GM12865 (cell line): ENCODE measurements at regions not wholly inside any gene's neighbourhood (a gene's known extent, or its start where the extent isn't known, plus 50 kb on each side); places are given as distances from the start of the nearest gene placed in this dataset.
A peak's percentile ranks its signal among the peaks of the same experiment; 100 is the strongest.

Experiments used
- DNase-seq: peaks from one replicate; pipeline ENCODE4 v3.0.0; 2010; ENCODE audit warnings: low read depth
- H3K4me3 ChIP-seq: 2 replicates; pipeline ENCODE4 v1.5.1; 2011; ENCODE audit warnings: mild to moderate bottlenecking, low read depth, low read length, control low read depth
- TF ChIP-seq, protein P1 (sequence below): IDR thresholded peaks from 2 replicates; pipeline ENCODE4 v1.5.1; 2011; ENCODE audit warnings: low read length, control low read depth, low read depth, inconsistent platforms; ENCODE audit not compliant: insufficient read depth; ENCODE audit errors: missing control alignments

GRCh38 chr3:132253262-132253878 is 63.8 kb upstream of the ACP3 start:
- no peak overlapping the region for H3K4me3 ChIP-seq
- TF ChIP-seq, protein P1, sequence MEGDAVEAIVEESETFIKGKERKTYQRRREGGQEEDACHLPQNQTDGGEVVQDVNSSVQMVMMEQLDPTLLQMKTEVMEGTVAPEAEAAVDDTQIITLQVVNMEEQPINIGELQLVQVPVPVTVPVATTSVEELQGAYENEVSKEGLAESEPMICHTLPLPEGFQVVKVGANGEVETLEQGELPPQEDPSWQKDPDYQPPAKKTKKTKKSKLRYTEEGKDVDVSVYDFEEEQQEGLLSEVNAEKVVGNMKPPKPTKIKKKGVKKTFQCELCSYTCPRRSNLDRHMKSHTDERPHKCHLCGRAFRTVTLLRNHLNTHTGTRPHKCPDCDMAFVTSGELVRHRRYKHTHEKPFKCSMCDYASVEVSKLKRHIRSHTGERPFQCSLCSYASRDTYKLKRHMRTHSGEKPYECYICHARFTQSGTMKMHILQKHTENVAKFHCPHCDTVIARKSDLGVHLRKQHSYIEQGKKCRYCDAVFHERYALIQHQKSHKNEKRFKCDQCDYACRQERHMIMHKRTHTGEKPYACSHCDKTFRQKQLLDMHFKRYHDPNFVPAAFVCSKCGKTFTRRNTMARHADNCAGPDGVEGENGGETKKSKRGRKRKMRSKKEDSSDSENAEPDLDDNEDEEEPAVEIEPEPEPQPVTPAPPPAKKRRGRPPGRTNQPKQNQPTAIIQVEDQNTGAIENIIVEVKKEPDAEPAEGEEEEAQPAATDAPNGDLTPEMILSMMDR, result peak; percentile 64
- peak; percentile 75 for DNase-seq

GRCh38 chr3:132254076-132254755 is 63.0 kb upstream of the ACP3 start:
- TF ChIP-seq, protein P1, result no peak
- no peak overlapping the region for H3K4me3 ChIP-seq
- no peak for DNase-seq

DNA sequence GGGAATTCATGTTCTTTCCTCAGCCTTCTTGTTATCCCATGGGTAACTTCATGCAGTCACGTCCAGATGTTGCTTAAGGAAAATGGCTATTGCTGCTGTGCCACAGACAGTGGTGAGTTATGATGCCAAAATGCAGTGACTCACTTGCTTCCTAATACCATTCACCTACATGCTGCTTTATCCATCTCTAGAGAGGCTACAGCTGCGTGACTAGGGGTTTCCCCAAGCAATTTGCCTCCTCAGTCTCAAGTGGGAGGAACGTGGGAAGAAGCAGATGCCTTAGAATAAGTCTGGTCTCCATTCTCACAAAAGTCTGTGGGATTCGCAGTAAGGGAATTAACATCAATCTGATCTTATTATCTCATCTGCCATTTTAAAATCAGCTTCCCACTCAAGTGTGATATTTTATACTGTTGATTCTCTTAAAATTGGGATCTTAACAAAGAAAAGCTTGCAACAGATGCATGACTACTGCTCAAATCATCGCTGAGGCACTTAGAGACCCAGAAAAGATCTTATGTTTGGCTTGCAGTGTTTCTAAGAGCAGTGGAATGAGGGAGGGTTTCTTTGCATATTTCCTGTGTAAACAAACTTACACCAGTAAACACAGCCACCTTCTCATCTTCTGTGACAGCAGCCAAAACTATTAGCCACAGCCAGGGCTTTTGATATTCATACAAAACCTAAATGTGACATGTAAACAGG is 62.0 kb upstream of the ACP3 start:
- no peak for DNase-seq
- no peak overlapping the region for H3K4me3 ChIP-seq
- TF ChIP-seq, protein P1, result no peak

DNA sequence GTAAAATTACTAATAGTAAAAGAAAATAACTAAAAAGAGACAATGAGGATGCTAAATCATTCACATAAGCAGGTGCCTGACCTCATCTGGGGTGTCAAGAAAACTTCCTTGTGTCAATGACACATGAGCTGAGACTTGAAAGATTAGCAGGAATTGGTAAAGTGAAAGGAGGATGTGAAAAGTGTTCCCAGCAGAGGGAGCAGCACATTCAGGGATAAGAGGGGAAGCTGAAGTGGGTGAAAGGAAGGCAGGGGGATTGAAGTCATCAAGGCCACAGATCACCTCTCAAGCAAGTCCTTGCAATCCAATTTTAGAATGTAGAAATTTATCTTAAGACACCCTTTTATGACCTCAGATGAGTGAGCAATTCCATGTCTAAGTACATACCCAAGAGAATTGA is 60.2 kb upstream of the ACP3 start:
- DNase-seq, result no peak
- TF ChIP-seq, protein P1, result no peak
- no peak overlapping the region for H3K4me3 ChIP-seq

DNA sequence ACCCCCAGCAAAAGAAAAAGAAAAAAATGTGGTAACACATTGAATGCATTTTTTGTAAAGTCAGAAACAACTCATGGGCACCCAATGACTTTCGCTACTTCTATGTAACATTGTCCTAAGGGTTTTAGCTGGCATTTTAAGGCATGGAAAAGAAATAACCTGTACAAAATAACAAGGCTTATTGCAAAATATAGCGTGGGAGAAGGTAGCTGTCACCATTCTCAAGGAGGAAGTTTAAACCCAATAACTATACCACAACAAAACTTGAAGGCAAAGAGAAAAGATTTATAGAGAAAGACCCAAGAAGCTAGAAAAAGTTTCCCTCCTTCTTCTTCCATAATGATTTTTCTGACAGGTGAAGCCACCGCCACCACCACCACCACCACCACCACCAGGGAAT is 55.7 kb upstream of the ACP3 start:
- DNase-seq, result no peak
- TF ChIP-seq, protein P1, result no peak
- H3K4me3 ChIP-seq, result no peak overlapping the region

DNA sequence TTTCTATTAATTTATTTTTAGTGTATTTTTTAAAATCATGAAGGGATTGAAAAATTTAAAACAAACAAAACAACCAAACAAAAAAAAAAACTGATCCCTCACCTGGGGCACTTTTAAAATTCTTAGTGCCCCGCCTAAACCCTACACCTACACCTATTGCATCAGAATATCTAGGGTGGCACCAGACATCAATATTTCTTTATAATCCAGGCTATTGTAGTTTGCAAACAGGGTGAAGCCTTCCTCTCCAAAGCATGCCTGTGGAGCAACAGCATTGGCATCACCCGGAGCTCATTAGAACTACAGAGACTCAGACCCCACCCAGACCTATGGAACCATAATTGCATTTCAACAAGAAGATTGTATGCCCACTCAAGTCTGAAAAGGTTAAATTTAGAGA is 54.9 kb upstream of the ACP3 start:
- TF ChIP-seq, protein P1, result no peak
- DNase-seq, result no peak
- H3K4me3 ChIP-seq, result no peak overlapping the region
